GM12878 (cell line): ENCODE measurements at regions not wholly inside any gene's neighbourhood (a gene's known extent, or its start where the extent isn't known, plus 50 kb on each side); places are given as distances from the start of the nearest gene placed in this dataset.

Experiments
- ATAC-seq: fragments of 200-7000 bp; cut with Tn5 transposase; 3 replicates; pipeline ENCODE4 v1.9.1; 2020; ENCODE audit warnings: mild to moderate bottlenecking, moderate library complexity
- BruUV-seq: library from RNA; stranded (reverse); fragments of 400-500 nt; replicated peaks from 2 replicates; lab custom pipeline; 2021; lab: Mats Ljungman, UMichigan
- CTCF ChIA-PET: fragments of 300-600 bp; sonication (Branson Sonifier 250); formaldehyde crosslinking; extraction: SDS; loops from one replicate; lab custom pipeline; 2021; ENCODE audit warnings: inconsistent platforms; lab: Yijun Ruan, JAX
- POLR2A ChIA-PET: fragments of 350-600 bp; formaldehyde crosslinking; extraction: SDS; loops from one replicate; lab custom pipeline; 2021; ENCODE audit warnings: inconsistent platforms; lab: Charles Lee
- RAD21 ChIA-PET: fragments of 300-600 bp; sonication (Branson Sonifier 250); formaldehyde crosslinking; loops from one replicate; lab custom pipeline; 2023; ENCODE audit warnings: antibody characterized with exemption; ENCODE audit not compliant: unreplicated experiment; lab: Charles Lee
- SMC1A ChIA-PET: fragments of 300-600 bp; sonication (Branson Sonifier 250); formaldehyde crosslinking; loops from one replicate; lab custom pipeline; 2023; ENCODE audit not compliant: unreplicated experiment, uncharacterized antibody; lab: Charles Lee
- DNase-seq: peaks from one replicate; pipeline ENCODE4 v3.0.0-alpha.2; 2011; ENCODE audit warnings: low read depth, low spot score
- FAIRE-seq: peaks from 3 replicates; lab custom pipeline; 2011; peaks lifted over from hg19 to GRCh38; lab: Jason Lieb, UNC
- H2AFZ ChIP-seq: 2 replicates; pipeline ENCODE4 v1.6.0; 2011; ENCODE audit warnings: low read depth, low read length, control low read depth; ENCODE audit not compliant: control insufficient read depth
- H3K27ac ChIP-seq: 2 replicates; pipeline ENCODE4 v1.5.1; 2011; ENCODE audit warnings: control low read depth; ENCODE audit not compliant: control insufficient read depth, insufficient read depth
- H3K27me3 ChIP-seq, 2 experiments: replicated peaks in 1 of 2; 2 replicates each; pipeline versions ENCODE4 v1.6.0 to v1.6.1; 2011; ENCODE audit warnings: low read length in 1 of 2; ENCODE audit not compliant: control insufficient read depth in 2 of 2, insufficient read depth in 2 of 2
- H3K36me3 ChIP-seq, 2 experiments: 2 replicates each; pipeline ENCODE4 v1.5.1; 2011; ENCODE audit warnings: low read length in 1 of 2; ENCODE audit not compliant: control insufficient read depth in 2 of 2, insufficient read depth in 2 of 2
- H3K4me1 ChIP-seq: 2 replicates; pipeline ENCODE4 v1.6.1; 2011; ENCODE audit warnings: mild to moderate bottlenecking, low read length, moderate library complexity, mixed read lengths; ENCODE audit not compliant: control insufficient read depth, insufficient read depth
- H3K4me2 ChIP-seq: 2 replicates; pipeline ENCODE4 v1.6.0; 2011; ENCODE audit warnings: control low read depth; ENCODE audit not compliant: control insufficient read depth, insufficient read depth
- H3K4me3 ChIP-seq: fragments of 200-600 bp; sonication (generic); 2 replicates; pipeline ENCODE4 v1.5.1; 2016
- H3K79me2 ChIP-seq: 2 replicates; pipeline ENCODE4 v1.6.0; 2011; ENCODE audit warnings: low read length; ENCODE audit not compliant: control insufficient read depth, insufficient read depth
- H3K9ac ChIP-seq: 2 replicates; pipeline ENCODE4 v1.8.0; 2011; ENCODE audit warnings: low read length, control low read depth, mixed read lengths; ENCODE audit not compliant: control insufficient read depth, insufficient read depth
- H3K9me3 ChIP-seq: replicated peaks from 3 replicates; pipeline ENCODE4 v1.5.1; 2011; ENCODE audit warnings: mild to moderate bottlenecking, low read length; ENCODE audit not compliant: control insufficient read depth, insufficient read depth
- H4K20me1 ChIP-seq: 2 replicates; pipeline ENCODE4 v1.6.0; 2011; ENCODE audit not compliant: control insufficient read depth, insufficient read depth
- CHD1 ChIP-seq: IDR thresholded peaks from 2 replicates; pipeline ENCODE4 v1.6.1; 2012; ENCODE audit warnings: low read depth, low read length, improper control_type of control experiment
- CTCF ChIP-seq, 3 experiments: IDR thresholded peaks in 2 of 3; conservative IDR thresholded peaks in 1 of 3; 2 replicates each; pipeline ENCODE4 v1.5.1; 2011; ENCODE audit warnings: low read depth in 3 of 3, low read length in 3 of 3, mild to moderate bottlenecking in 3 of 3, control low read depth in 2 of 3, moderate library complexity in 2 of 3, inconsistent platforms in 1 of 3, mixed read lengths in 1 of 3; ENCODE audit not compliant: control insufficient read depth in 2 of 3, insufficient read depth in 1 of 3; ENCODE audit errors: extremely low read depth in 1 of 3
- E2F8 ChIP-seq: fragments of 450-650 bp; IDR thresholded peaks from 2 replicates; pipeline ENCODE4 v1.6.1; 2018; ENCODE audit warnings: mild to moderate bottlenecking, low read depth, moderate library complexity; ENCODE audit not compliant: partially characterized antibody
- EGR1 ChIP-seq, 2 experiments: IDR thresholded peaks; 1 replicate in 1 of 2; 2 replicates in 1 of 2; pipeline ENCODE4 v1.6.1; 2011 to 2012; ENCODE audit warnings: low read depth in 2 of 2, low read length in 2 of 2, borderline replicate concordance in 1 of 2, mild to moderate bottlenecking in 1 of 2, moderate library complexity in 1 of 2
- ESRRA ChIP-seq: IDR thresholded peaks from 2 replicates; pipeline ENCODE4 v1.6.1; 2012; ENCODE audit warnings: mild to moderate bottlenecking, low read length, improper control_type of control experiment
- EZH2 ChIP-seq: IDR thresholded peaks from 2 replicates; pipeline ENCODE4 v1.6.1; 2012; ENCODE audit warnings: low read depth, mild to moderate bottlenecking, control low read depth, inconsistent platforms, low read length, borderline replicate concordance; ENCODE audit not compliant: control insufficient read depth
- MTA2 ChIP-seq: fragments of 450-650 bp; IDR thresholded peaks from 2 replicates; pipeline ENCODE4 v1.6.1; 2016; ENCODE audit warnings: low read depth, mild to moderate bottlenecking, moderate library complexity
- TARDBP ChIP-seq: IDR thresholded peaks from 2 replicates; pipeline ENCODE4 v1.6.1; 2016; ENCODE audit warnings: borderline replicate concordance
- WGBS: methylation state at CpG from one replicate; pipeline ENCODE4 v1.1.6; 2016; ENCODE audit warnings: low lambda C conversion rate; ENCODE audit not compliant: insufficient replicate concordance, insufficient coverage; ENCODE audit errors: missing lambda C conversion rate; 5-methylcytosine and 5-hydroxymethylcytosine counted together
- in situ Hi-C: fragments of 300-500 bp; cut with MboI; formaldehyde crosslinking; loops from 9 replicates; pipeline ENCODE4 v1.14.3; 2018; ENCODE audit warnings: mixed read lengths
- intact Hi-C: fragments of 100-400 bp; cut with micrococcal nuclease; formaldehyde crosslinking; loops from one replicate; pipeline ENCODE4 v1.14.2; 2022; ENCODE audit not compliant: unreplicated experiment
- TF ChIP-seq, protein P1 (sequence below): fragments of 150-350 bp; IDR thresholded peaks from 2 replicates; pipeline ENCODE4 v1.6.1; 2016; ENCODE audit warnings: low read depth, low read length
- TF ChIP-seq, protein P2 (sequence below): fragments of 450-650 bp; IDR thresholded peaks from 2 replicates; pipeline ENCODE4 v1.6.1; 2017; ENCODE audit warnings: mild to moderate bottlenecking, moderate library complexity

DNA sequence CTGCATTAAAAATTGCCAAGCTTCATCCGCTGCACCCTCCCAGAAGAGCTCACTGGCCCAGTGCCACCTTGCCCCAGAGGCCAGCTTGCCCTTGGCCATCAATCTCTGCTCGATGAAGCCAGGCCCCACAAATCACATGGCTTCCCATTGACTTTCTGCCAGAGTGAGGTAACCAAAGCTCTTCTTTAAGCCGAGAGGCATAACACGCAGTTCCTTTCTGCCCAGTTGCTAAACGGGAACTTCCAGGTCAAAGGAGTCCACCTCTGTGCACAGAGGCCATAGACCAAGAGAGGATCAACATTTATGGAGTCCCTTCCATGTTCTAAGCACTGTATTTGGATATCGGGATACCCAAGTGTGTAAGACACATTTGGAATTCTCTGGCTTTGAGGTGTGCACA, 208.8 kb downstream of the KIF4B start (continued):
- TF ChIP-seq E2F8 (no peak), CHD1 (no peak)
- TF ChIP-seq, protein P1, sequence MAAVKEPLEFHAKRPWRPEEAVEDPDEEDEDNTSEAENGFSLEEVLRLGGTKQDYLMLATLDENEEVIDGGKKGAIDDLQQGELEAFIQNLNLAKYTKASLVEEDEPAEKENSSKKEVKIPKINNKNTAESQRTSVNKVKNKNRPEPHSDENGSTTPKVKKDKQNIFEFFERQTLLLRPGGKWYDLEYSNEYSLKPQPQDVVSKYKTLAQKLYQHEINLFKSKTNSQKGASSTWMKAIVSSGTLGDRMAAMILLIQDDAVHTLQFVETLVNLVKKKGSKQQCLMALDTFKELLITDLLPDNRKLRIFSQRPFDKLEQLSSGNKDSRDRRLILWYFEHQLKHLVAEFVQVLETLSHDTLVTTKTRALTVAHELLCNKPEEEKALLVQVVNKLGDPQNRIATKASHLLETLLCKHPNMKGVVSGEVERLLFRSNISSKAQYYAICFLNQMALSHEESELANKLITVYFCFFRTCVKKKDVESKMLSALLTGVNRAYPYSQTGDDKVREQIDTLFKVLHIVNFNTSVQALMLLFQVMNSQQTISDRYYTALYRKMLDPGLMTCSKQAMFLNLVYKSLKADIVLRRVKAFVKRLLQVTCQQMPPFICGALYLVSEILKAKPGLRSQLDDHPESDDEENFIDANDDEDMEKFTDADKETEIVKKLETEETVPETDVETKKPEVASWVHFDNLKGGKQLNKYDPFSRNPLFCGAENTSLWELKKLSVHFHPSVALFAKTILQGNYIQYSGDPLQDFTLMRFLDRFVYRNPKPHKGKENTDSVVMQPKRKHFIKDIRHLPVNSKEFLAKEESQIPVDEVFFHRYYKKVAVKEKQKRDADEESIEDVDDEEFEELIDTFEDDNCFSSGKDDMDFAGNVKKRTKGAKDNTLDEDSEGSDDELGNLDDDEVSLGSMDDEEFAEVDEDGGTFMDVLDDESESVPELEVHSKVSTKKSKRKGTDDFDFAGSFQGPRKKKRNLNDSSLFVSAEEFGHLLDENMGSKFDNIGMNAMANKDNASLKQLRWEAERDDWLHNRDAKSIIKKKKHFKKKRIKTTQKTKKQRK = no peak

DNA sequence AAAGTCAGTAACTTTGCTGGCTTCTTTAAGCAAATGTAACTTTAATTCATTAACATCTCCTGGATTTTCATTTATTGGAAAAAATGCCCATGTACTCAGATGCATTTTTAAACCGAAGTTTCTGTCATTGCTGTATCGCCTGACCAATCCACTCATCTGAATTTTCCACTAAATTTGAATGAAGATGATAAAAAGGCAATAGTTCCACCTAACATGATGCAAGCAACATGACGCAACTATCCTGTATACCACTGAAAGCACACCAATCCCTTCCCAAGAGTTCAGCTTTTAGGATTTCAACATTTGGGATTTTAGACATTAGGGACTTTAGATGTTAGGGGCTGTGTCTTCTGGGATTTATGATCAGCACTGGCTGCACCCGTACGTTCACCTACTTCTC, 215.6 kb downstream of the KIF4B start:
- ChIA-PET SMC1A (no interaction called here), RAD21 (interaction anchor here (0.9 kb wide), 1 partner anchor 9 kb away, joined by 3 read pairs; no protein-coding TSS in a partner anchor), CTCF (interaction anchor here (1.0 kb wide), 1 partner anchor 10 kb away, joined by 5 read pairs; no protein-coding TSS in a partner anchor), POLR2A (interaction anchor here (0.6 kb wide), 1 partner anchor 287 kb away, joined by 3 read pairs; no protein-coding TSS in a partner anchor)
- H2AFZ ChIP-seq = no peak overlapping the region
- no peaks in the 10 kb centered on the region for H3K27me3 ChIP-seq
- DNase-seq (no peak), FAIRE-seq (no peak), ATAC-seq (no peak)
- H3K4me2 ChIP-seq = no peak overlapping the region
- H3K4me3 ChIP-seq = no peak overlapping the region
- H3K79me2 ChIP-seq = no peaks in the 10 kb centered on the region
- H4K20me1 ChIP-seq = no peaks in the 10 kb centered on the region
- WGBS = 31% methylated on average over 5 of the region's 5 CpGs
- no peaks in the 10 kb centered on the region for H3K9me3 ChIP-seq
- in situ Hi-C loops (no loop called here), intact Hi-C loops (no loop called here)
- no peak overlapping the region for H3K9ac ChIP-seq
- no peak overlapping the region for H3K27ac ChIP-seq
- H3K4me1 ChIP-seq = no peaks in the 10 kb centered on the region
- no TSS peak for BruUV-seq
- H3K36me3 ChIP-seq = no peaks in the 10 kb centered on the region
- TF ChIP-seq CTCF (IDR thresholded peaks at IDR 0.05 in 2 of 3, conservative IDR thresholded peaks at IDR 0.05 in 1 of 3; ENCODE audit: control insufficient read depth in 2 of 3, extremely low read depth in 1 of 3, insufficient read depth in 1 of 3, low read depth in 3 of 3, low read length in 3 of 3) (no peak), TARDBP (no peak), EGR1 (IDR thresholded peaks at IDR 0.05; ENCODE audit: borderline replicate concordance in 1 of 2, low read depth in 2 of 2, low read length in 2 of 2) (no peak), ESRRA (no peak), MTA2 (no peak), EZH2 (no peak)
- TF ChIP-seq, protein P2, sequence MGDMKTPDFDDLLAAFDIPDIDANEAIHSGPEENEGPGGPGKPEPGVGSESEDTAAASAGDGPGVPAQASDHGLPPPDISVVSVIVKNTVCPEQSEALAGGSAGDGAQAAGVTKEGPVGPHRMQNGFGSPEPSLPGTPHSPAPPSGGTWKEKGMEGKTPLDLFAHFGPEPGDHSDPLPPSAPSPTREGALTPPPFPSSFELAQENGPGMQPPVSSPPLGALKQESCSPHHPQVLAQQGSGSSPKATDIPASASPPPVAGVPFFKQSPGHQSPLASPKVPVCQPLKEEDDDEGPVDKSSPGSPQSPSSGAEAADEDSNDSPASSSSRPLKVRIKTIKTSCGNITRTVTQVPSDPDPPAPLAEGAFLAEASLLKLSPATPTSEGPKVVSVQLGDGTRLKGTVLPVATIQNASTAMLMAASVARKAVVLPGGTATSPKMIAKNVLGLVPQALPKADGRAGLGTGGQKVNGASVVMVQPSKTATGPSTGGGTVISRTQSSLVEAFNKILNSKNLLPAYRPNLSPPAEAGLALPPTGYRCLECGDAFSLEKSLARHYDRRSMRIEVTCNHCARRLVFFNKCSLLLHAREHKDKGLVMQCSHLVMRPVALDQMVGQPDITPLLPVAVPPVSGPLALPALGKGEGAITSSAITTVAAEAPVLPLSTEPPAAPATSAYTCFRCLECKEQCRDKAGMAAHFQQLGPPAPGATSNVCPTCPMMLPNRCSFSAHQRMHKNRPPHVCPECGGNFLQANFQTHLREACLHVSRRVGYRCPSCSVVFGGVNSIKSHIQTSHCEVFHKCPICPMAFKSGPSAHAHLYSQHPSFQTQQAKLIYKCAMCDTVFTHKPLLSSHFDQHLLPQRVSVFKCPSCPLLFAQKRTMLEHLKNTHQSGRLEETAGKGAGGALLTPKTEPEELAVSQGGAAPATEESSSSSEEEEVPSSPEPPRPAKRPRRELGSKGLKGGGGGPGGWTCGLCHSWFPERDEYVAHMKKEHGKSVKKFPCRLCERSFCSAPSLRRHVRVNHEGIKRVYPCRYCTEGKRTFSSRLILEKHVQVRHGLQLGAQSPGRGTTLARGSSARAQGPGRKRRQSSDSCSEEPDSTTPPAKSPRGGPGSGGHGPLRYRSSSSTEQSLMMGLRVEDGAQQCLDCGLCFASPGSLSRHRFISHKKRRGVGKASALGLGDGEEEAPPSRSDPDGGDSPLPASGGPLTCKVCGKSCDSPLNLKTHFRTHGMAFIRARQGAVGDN = no peak
